H1 (cell line): ENCODE measurements at regions not wholly inside any gene's neighbourhood (a gene's known extent, or its start where the extent isn't known, plus 50 kb on each side); places are given as distances from the start of the nearest gene placed in this dataset.

ENCODE experiments used
- CTCF ChIP-seq, 3 experiments: IDR thresholded peaks; 1 replicate in 2 of 3; 2 replicates in 1 of 3; pipeline versions ENCODE4 v1.5.1 to v1.6.1; 2011; ENCODE audit warnings: low read length in 3 of 3, mild to moderate bottlenecking in 3 of 3, inconsistent platforms in 2 of 3, low read depth in 1 of 3, moderate library complexity in 1 of 3; ENCODE audit not compliant: insufficient read depth in 1 of 3; ENCODE audit errors: control extremely low read depth in 1 of 3

- TF ChIP-seq CTCF (IDR thresholded peaks at IDR 0.05; ENCODE audit: control extremely low read depth in 1 of 3, insufficient read depth in 1 of 3, low read depth in 1 of 3, low read length in 3 of 3) = no peak
- TF ChIP-seq, all 59 proteins: peak for 0
Observed at GRCh38 chr7:155951554-155952158, 139.4 kb upstream of the SHH start (continued).
